Lower leg skin (tissue), 3 donors: ENCODE measurements at regions not wholly inside any gene's neighbourhood (a gene's known extent, or its start where the extent isn't known, plus 50 kb on each side); places are given as distances from the start of the nearest gene placed in this dataset.

Source experiments
- CTCF ChIP-seq, 3 donors: fragments of 450-650 bp; IDR thresholded peaks; one replicate each; pipeline ENCODE4 v1.5.1; 2016; ENCODE audit warnings: antibody characterized with exemption in 3 of 3, mild to moderate bottlenecking in 3 of 3, moderate library complexity in 2 of 3
- POLR2A ChIP-seq, 2 donors: fragments of 450-650 bp; IDR thresholded peaks; one replicate each; pipeline ENCODE4 v1.6.1; 2016 to 2017; ENCODE audit warnings: antibody characterized with exemption in 2 of 2, mild to moderate bottlenecking in 1 of 2, moderate library complexity in 1 of 2

- TF ChIP-seq CTCF (IDR thresholded peaks at IDR 0.05) = no peak
- TF ChIP-seq POLR2A (IDR thresholded peaks at IDR 0.05) = no peak
These were observed 973.1 kb upstream of the ADGRL2 start for GRCh38 chr1:80827666-80828065.
